ENCODE measurements at regions not wholly inside any gene's neighbourhood (a gene's known extent, or its start where the extent isn't known, plus 50 kb on each side); places are given as distances from the start of the nearest gene placed in this dataset.

DNA sequence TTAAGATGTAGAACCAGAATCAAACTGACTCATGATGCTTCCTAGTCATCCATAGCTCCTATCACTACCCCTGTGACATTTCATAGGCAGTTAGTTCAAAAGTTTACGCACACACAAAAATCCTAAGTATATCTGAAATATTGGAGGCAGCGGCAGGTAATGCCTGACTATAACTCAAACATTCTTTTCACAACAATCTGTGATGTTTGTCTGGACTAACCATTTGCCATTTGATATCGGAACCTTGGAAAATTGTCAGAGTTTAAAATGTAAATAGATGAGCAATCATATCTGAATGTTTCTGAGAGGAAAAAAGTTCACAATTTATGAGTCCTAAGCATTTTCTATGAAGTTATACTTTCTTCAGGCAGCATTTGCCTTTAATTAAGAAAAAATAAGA lies 1078.2 kb downstream of the EPHA7 start:
- Histone ChIP-seq H3K27ac (ENCODE audit: low read length) (no peak overlapping the region), H3K4me3 (ENCODE audit: low read length) (no peak overlapping the region), H2AFZ (ENCODE audit: low read depth, low read length) (no peak overlapping the region), H3K4me2 (ENCODE audit: low read length) (no peak overlapping the region), H3K9me2 (ENCODE audit: insufficient read depth, low read length) (no peaks in the 10 kb centered on the region), H3K9ac (ENCODE audit: low read length) (no peak overlapping the region), H4K20me1 (ENCODE audit: insufficient read depth) (no peaks in the 10 kb centered on the region), H3F3A (ENCODE audit: insufficient read depth, low read length, poor library complexity, severe bottlenecking) (no peaks in the 10 kb centered on the region), H3K36me3 (ENCODE audit: insufficient read depth, low read length) (no peaks in the 10 kb centered on the region), H3K79me2 (replicated peaks; ENCODE audit: insufficient read depth, low read length) (no peaks in the 10 kb centered on the region), H3K9me3 (ENCODE audit: low read length) (no peaks in the 10 kb centered on the region), H3K27me3 (ENCODE audit: insufficient read depth, low read depth, low read length) (no peaks in the 10 kb centered on the region)
- no peak for TF ChIP-seq EZH2 (IDR thresholded peaks at IDR 0.05; ENCODE audit: borderline replicate concordance, insufficient read depth, low read length, poor library complexity, severe bottlenecking)
- no peak for TF ChIP-seq TAF1 (IDR thresholded peaks at IDR 0.05; ENCODE audit: low read depth)
- no peak for TF ChIP-seq REST (IDR thresholded peaks at IDR 0.05; ENCODE audit: borderline replicate concordance)
- no peak for TF ChIP-seq SMC3 (conservative IDR thresholded peaks at IDR 0.05; ENCODE audit: poor library complexity)
- no peak for TF ChIP-seq MXI1 (conservative IDR thresholded peaks at IDR 0.05; ENCODE audit: poor library complexity, severe bottlenecking)
- no peak for TF ChIP-seq EP300 (conservative IDR thresholded peaks at IDR 0.05; ENCODE audit: poor library complexity, severe bottlenecking)
- no peak for TF ChIP-seq POLR2AphosphoS5 (IDR thresholded peaks at IDR 0.05)
- no peak for TF ChIP-seq RAD21 (conservative IDR thresholded peaks at IDR 0.05)
- TF ChIP-seq, protein P1, sequence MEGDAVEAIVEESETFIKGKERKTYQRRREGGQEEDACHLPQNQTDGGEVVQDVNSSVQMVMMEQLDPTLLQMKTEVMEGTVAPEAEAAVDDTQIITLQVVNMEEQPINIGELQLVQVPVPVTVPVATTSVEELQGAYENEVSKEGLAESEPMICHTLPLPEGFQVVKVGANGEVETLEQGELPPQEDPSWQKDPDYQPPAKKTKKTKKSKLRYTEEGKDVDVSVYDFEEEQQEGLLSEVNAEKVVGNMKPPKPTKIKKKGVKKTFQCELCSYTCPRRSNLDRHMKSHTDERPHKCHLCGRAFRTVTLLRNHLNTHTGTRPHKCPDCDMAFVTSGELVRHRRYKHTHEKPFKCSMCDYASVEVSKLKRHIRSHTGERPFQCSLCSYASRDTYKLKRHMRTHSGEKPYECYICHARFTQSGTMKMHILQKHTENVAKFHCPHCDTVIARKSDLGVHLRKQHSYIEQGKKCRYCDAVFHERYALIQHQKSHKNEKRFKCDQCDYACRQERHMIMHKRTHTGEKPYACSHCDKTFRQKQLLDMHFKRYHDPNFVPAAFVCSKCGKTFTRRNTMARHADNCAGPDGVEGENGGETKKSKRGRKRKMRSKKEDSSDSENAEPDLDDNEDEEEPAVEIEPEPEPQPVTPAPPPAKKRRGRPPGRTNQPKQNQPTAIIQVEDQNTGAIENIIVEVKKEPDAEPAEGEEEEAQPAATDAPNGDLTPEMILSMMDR (IDR thresholded peaks at IDR 0.05; ENCODE audit: poor library complexity, severe bottlenecking) = no peak

DNA sequence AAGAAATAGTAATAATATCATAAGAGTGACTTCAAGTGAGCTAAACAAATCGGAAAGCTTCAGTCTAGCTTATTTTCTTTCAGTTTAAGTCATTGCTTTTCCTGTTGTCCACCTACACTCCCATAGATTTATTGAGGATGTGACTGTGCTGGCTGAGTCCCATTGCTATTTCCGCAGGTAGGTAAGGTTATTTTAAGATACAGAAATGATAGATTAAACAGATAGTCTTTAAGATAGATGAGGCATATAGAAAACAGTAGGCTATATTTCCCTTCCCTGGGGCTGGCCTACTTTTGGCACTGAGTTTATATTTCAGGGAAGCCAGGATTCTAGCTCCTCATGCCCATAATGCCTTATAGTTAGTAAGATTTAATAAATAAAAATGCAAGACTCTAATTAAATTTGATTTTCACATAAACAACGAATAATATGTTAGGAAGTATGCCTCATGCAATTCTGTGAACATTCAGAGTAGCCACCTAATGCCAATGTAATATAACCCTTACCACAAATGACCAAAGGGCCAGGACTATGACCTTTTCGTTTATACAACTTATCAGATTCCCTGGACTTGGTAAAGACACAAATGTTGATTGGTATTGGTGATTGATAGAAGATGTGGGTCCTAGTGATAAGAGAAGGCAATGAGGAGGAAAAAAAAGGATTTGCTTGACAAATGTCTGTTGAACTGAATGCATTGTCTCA lies 1079.3 kb downstream of the EPHA7 start:
- Histone ChIP-seq H3K9me2 (ENCODE audit: insufficient read depth, low read length) (no peaks in the 10 kb centered on the region), H3K4me3 (ENCODE audit: low read length) (no peak overlapping the region), H4K20me1 (ENCODE audit: insufficient read depth) (no peaks in the 10 kb centered on the region), H3K36me3 (ENCODE audit: insufficient read depth, low read length) (no peaks in the 10 kb centered on the region), H3K9me3 (ENCODE audit: low read length) (no peaks in the 10 kb centered on the region), H3K79me2 (replicated peaks; ENCODE audit: insufficient read depth, low read length) (no peaks in the 10 kb centered on the region), H3K4me2 (ENCODE audit: low read length) (no peak overlapping the region), H3K27me3 (ENCODE audit: insufficient read depth, low read depth, low read length) (no peaks in the 10 kb centered on the region), H2AFZ (ENCODE audit: low read depth, low read length) (no peak overlapping the region), H3K27ac (ENCODE audit: low read length) (no peak overlapping the region), H3F3A (ENCODE audit: insufficient read depth, low read length, poor library complexity, severe bottlenecking) (no peaks in the 10 kb centered on the region), H3K9ac (ENCODE audit: low read length) (no peak overlapping the region)
- TF ChIP-seq EZH2 (IDR thresholded peaks at IDR 0.05; ENCODE audit: borderline replicate concordance, insufficient read depth, low read length, poor library complexity, severe bottlenecking) (no peak), MXI1 (conservative IDR thresholded peaks at IDR 0.05; ENCODE audit: poor library complexity, severe bottlenecking) (no peak), EP300 (conservative IDR thresholded peaks at IDR 0.05; ENCODE audit: poor library complexity, severe bottlenecking) (no peak), TAF1 (IDR thresholded peaks at IDR 0.05; ENCODE audit: low read depth) (no peak), POLR2AphosphoS5 (IDR thresholded peaks at IDR 0.05) (no peak), SMC3 (conservative IDR thresholded peaks at IDR 0.05; ENCODE audit: poor library complexity) (no peak), RAD21 (conservative IDR thresholded peaks at IDR 0.05) (no peak), REST (IDR thresholded peaks at IDR 0.05; ENCODE audit: borderline replicate concordance) (no peak)
- TF ChIP-seq, protein P1 (IDR thresholded peaks at IDR 0.05; ENCODE audit: poor library complexity, severe bottlenecking) = no peak
